Heart right ventricle (tissue), 16 donors: ENCODE measurements at regions not wholly inside any gene's neighbourhood (a gene's known extent, or its start where the extent isn't known, plus 50 kb on each side); places are given as distances from the start of the nearest gene placed in this dataset.

ENCODE experiments used
- ATAC-seq, 8 donors: fragments of 200-7000 bp; cut with Tn5 transposase; one replicate each; pipeline ENCODE4 v1.9.1; 2020; ENCODE audit warnings: mild to moderate bottlenecking in 8 of 8, moderate library complexity in 8 of 8, moderate number of reproducible peaks in 1 of 8
- DNase-seq, 2 donors: peaks; one replicate each; pipeline ENCODE4 v3.0.0-alpha.2; 2020
- H3K27ac ChIP-seq, 10 donors: fragments of 200-600 bp; sonication (generic) in 2 of 10; one replicate each; pipeline versions ENCODE4 v1.5.0 to v1.8.0; 2020 to 2022; ENCODE audit warnings: mild to moderate bottlenecking in 3 of 10
- H3K27me3 ChIP-seq, 7 donors: fragments of 200-600 bp; one replicate each; pipeline ENCODE4 v1.8.0; 2021 to 2022; ENCODE audit warnings: mild to moderate bottlenecking in 2 of 7
- H3K36me3 ChIP-seq, 9 donors: fragments of 200-600 bp; sonication (generic) in 1 of 9; one replicate each; pipeline versions ENCODE4 v1.5.0 to v1.8.0; 2020 to 2022; ENCODE audit warnings: mild to moderate bottlenecking in 2 of 9
- H3K4me1 ChIP-seq, 9 donors: fragments of 200-600 bp; sonication (generic) in 1 of 9; one replicate each; pipeline versions ENCODE4 v1.5.0 to v1.8.0; 2020 to 2022; ENCODE audit warnings: mild to moderate bottlenecking in 4 of 9
- H3K4me3 ChIP-seq, 10 donors: fragments of 200-600 bp; sonication (generic) in 2 of 10; one replicate each; pipeline versions ENCODE4 v1.5.0 to v1.8.0; 2020 to 2022; ENCODE audit warnings: mild to moderate bottlenecking in 7 of 10, moderate library complexity in 2 of 10
- H3K9me3 ChIP-seq, 11 donors: fragments of 200-600 bp in 10 of 11; sonication (generic) in 2 of 11; one replicate each; pipeline versions ENCODE4 v1.5.0 to v1.8.0; 2013 to 2022; ENCODE audit warnings: mild to moderate bottlenecking in 2 of 11, control low read depth in 1 of 11, moderate library complexity in 1 of 11
- WGBS, 2 donors: extraction: QIAGEN DNeasy Blood & Tissue Kit; methylation state at CpG; one replicate each; pipeline ENCODE4 v1.1.7; 2013; ENCODE audit warnings: inconsistent platforms in 1 of 2; 5-methylcytosine and 5-hydroxymethylcytosine counted together
- intact Hi-C, 10 donors: fragments of 100-400 bp; cut with DNase I; formaldehyde crosslinking; loops; one replicate each; pipeline versions ENCODE4 v1.11.1 to v1.14.2; 2022
- TF ChIP-seq, protein P1 (sequence below), 9 donors: fragments of 200-600 bp; sonication (generic) in 2 of 9; IDR thresholded peaks; one replicate each; pipeline versions ENCODE4 v1.5.0 to v1.8.0; 2021 to 2022; ENCODE audit warnings: antibody characterized with exemption in 9 of 9, mild to moderate bottlenecking in 5 of 9, moderate library complexity in 1 of 9
- donor health status: Arrhythmogenic right ventricular cardiomyopathy.
- donor health status: ischemic (EF 13 %, LVEDD 7.1; RV severe dilation, severe dysfunction).
- donor health status: healthy with polysubstance abuse.
- donor health status: DM: no; HTN: yes; CAD: no.
- donor health status: DM: no; HTN: no; CAD: no.
- donor health status: ischemic (EF 25% LVEDD 6.9; RV normal size, moderate dysfunction).
- donor health status: ischemic (EF 25% LVEDD 5.7; RV mildly dilated, moderate dysfunction).
- donor health status: healthy.
- donor health status: DM: yes; HTN: yes; CAD: no.
- donor health status: Ischemic cardiomyopathy.
- donor health status: ischemic (EF 35%, LVEDD 5.7; RV mildly dilated, moderate dysfunction).
- donor health status: nonischemic (EF 11% LVEDD 7.7; RV severe dilation, severe dysfunction).
- donor health status: DM: yes; HTN: yes; CAD: no.
- donor health status: PGD.
- donor health status: ischemic (EF 29% LVEDD 5.4; RV normal size, mild dysfunction).
- donor health status: nonischemic (EF 23%, LVEDD 6.1; RV moderate dilation, normal function).

DNA sequence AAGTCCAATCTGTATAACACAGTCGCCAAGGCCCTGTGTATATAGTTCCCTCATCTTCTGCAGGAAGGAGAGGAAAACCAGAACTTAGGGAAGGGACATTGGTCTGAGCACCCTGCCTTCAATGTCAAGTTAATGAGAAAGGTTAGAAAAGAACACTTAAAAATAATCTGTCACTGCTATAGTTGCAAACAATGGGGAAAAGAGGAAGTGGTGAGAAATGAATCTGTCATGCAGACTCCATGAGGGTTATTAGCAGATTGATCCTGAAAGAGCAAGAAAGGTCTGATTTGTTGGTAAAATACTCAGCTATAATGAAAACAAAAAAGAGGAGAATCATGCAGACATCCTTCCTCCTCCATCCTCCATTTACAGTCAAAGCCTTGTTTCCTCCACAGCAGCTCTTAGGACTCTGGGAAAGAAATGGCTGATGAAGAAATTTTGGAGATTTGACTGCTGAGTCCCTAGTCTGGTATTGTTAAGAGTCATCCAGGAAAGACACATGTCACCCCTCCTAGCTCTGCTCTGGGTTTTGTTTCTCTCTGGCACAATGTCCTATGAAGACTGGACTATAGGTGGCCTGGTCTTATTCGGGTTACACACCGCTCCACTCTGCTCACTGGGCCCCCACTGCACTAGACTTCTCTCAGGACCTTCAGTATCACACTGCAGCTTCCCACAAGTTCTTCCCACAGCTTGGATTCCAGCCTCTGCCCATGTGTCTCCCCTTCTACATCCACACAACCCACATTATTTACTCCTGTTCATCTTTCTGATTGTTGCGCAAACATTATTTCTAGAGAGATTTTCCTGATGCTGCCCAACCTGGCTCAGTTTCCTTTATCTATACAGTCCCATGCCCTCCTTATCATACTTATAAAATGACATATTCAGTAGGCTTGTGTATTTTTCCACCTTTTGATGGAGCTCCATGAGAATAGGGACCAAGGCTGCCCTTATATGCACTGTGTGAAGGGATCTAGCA lies 56.5 kb upstream of the XYLT1 start:
- Histone ChIP-seq H3K36me3 (no peaks in the 10 kb centered on the region), H3K9me3 (peaks cover 0 to 7% (median 0%) of the 10 kb centered on the region in 11 donors), H3K4me3 (no peak overlapping the region), H3K4me1 (no peaks in the 10 kb centered on the region), H3K27me3 (peaks cover 0 to 11% (median 5%) of the 10 kb centered on the region in 7 donors), H3K27ac (no peak overlapping the region)
- intact Hi-C loops: no loop called here
- TF ChIP-seq, protein P1, sequence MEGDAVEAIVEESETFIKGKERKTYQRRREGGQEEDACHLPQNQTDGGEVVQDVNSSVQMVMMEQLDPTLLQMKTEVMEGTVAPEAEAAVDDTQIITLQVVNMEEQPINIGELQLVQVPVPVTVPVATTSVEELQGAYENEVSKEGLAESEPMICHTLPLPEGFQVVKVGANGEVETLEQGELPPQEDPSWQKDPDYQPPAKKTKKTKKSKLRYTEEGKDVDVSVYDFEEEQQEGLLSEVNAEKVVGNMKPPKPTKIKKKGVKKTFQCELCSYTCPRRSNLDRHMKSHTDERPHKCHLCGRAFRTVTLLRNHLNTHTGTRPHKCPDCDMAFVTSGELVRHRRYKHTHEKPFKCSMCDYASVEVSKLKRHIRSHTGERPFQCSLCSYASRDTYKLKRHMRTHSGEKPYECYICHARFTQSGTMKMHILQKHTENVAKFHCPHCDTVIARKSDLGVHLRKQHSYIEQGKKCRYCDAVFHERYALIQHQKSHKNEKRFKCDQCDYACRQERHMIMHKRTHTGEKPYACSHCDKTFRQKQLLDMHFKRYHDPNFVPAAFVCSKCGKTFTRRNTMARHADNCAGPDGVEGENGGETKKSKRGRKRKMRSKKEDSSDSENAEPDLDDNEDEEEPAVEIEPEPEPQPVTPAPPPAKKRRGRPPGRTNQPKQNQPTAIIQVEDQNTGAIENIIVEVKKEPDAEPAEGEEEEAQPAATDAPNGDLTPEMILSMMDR (IDR thresholded peaks at IDR 0.05): no peak
- ATAC-seq (no peak), DNase-seq (no peak)
- WGBS, 2 donors: 85 to 88% methylated on average over 4 of the region's 4 CpGs

DNA sequence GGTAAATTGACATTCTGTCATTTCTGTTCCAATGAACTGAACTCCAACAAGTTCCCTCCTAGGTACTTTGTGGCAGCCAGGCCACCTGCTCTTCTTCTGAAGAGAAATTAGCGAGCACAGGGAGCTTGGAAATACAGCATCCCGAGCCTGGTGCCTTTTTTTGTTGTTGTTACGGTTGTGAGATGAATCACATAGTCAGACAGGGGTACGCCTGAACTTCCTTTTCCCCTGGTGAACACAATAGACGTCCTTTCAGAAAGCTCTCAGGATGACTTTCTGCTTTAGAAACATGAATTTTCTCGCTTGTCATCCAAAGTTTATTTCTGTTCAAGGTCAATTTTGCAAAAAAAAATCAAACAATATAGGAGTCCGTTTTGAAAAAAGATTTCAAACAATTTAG lies 53.9 kb upstream of the XYLT1 start:
- Histone ChIP-seq H3K4me1 (no peaks in the 10 kb centered on the region), H3K36me3 (no peaks in the 10 kb centered on the region), H3K27me3 (peaks cover 0 to 26% (median 17%) of the 10 kb centered on the region in 7 donors), H3K9me3 (no peaks in the 10 kb centered on the region), H3K27ac (no peak overlapping the region), H3K4me3 (no peak overlapping the region)
- TF ChIP-seq, protein P1 (IDR thresholded peaks at IDR 0.05): no peak
- WGBS, 2 donors: 56 to 66% methylated on average over 7 of the region's 7 CpGs
- intact Hi-C loops: no loop called here
- ATAC-seq (no peak), DNase-seq (no peak)

DNA sequence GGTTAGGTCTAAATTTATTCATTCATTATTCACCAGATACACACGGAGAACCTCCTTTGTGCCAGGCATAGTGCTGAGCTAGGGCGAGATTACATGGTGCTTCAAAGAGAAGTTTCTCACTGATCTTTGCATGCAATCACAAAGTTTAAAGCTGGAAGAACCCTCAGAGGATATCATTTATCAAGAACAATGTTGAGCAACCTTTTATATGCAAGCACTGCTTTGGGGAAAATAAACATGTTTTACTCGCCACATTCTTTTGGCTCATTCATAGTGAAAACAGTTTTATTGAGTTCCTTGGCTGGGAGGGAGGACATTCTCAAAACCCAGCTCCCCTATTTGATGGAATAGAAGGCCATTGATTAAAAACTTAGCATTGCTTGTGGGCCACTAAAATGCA lies 49.8 kb upstream of the XYLT1 start:
- Histone ChIP-seq H3K27ac (no peak overlapping the region), H3K4me1 (no peaks in the 10 kb centered on the region), H3K27me3 (peaks cover 0 to 33% (median 27%) of the 10 kb centered on the region in 7 donors), H3K4me3 (no peak overlapping the region), H3K9me3 (no peaks in the 10 kb centered on the region), H3K36me3 (no peaks in the 10 kb centered on the region)
- WGBS, 2 donors: 64 to 67% methylated on average over 3 of the region's 3 CpGs
- DNase-seq (no peak), ATAC-seq (no peak)
- intact Hi-C loops: no loop called here
- TF ChIP-seq, protein P1 (IDR thresholded peaks at IDR 0.05): no peak
